ENCODE measurements at regions not wholly inside any gene's neighbourhood (a gene's known extent, or its start where the extent isn't known, plus 50 kb on each side); places are given as distances from the start of the nearest gene placed in this dataset.
"Not testable (repeated sequence)": the region's sequence is repeated elsewhere in the genome, so short reads cannot be mapped to it uniquely, and the experiment has no call there.

DNA sequence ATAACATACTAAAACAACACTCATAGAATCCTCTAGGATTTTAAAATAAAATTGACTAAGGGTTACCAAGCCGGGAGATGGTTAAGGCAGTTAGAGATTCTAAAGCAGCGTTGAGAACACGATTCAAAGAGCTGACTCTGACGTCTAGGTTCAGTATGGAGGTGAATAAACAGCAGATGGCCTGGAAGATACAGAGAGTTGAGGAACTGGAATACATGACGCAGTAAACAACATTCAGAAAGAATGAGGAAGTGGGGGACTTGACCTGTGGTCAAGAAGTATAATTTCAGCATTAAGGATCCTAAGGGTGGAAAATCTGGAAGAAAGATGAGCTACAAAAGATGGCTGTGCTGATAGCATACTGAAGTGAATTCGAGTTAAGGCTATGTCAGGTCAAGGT, 172.5 kb upstream of the NBPF9 start:
- H3K27ac Mint-ChIP-seq; H3K9ac ChIP-seq (ENCODE audit: low read length); H3K4me1 Mint-ChIP-seq; H3K27me3 Mint-ChIP-seq; H3K9me3 Mint-ChIP-seq (ENCODE audit: insufficient read depth); H4K20me1 ChIP-seq (ENCODE audit: control insufficient read depth, insufficient read depth, low read length, poor library complexity, severe bottlenecking); H3K79me2 ChIP-seq (ENCODE audit: control insufficient read depth, insufficient read depth, low read length); H3K36me3 ChIP-seq (replicated peaks in 1 of 2; ENCODE audit: control extremely low read depth in 1 of 2, control insufficient read depth in 1 of 2, extremely low read depth in 1 of 2, insufficient read depth in 2 of 2, low read length in 1 of 2); CTCF ChIA-PET; H2AFZ ChIP-seq (ENCODE audit: insufficient read depth, low read depth, low read length, poor library complexity, severe bottlenecking); H3K4me3 ChIP-seq (ENCODE audit: control extremely low read depth in 1 of 5, extremely low read depth in 1 of 5, insufficient read depth in 1 of 5, low read depth in 2 of 5, low read length in 4 of 5); H3K4me1 ChIP-seq (ENCODE audit: control insufficient read depth in 2 of 2, insufficient read depth in 2 of 2, low read length in 2 of 2); intact Hi-C loops (cut with micrococcal nuclease); H3K27ac ChIP-seq (ENCODE audit: low read length in 2 of 2); POLR2A ChIA-PET; H3K27me3 ChIP-seq (replicated peaks in 1 of 4; ENCODE audit: control extremely low read depth in 1 of 4, control insufficient read depth in 3 of 4, insufficient read depth in 4 of 4, low read length in 3 of 4); H3K9me3 ChIP-seq (ENCODE audit: control extremely low read depth in 1 of 3, control insufficient read depth in 2 of 3, insufficient read depth in 1 of 3, low read length in 2 of 3); DNase-seq; H3K4me3 Mint-ChIP-seq; H3K4me2 ChIP-seq (replicated peaks; ENCODE audit: low read depth, low read length, poor library complexity, severe bottlenecking): not testable (repeated sequence)
- WGBS (ENCODE audit: insufficient coverage): no CpG with 5 or more reads among the region's 6 CpGs
- peak; percentile 31 for ATAC-seq (ENCODE audit: low read depth)

DNA sequence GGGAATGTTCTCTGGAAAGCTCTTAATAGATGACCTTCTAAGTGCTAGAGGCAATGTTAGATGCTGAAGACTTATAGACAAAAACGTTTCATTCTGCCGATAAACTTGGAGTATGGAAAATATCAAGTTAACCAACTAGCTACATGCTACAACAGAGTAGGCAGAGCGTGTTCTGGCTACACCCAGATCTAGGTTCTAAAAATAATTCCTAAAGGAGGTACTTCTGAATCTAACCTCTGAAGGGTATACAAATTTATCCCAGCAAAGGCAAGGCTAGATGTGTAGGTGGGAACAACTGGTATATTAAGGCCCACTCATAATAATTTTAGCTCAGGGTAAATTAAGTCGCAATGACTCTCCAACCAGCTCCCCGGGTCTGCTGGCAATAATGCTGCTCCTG, 173.1 kb upstream of the NBPF9 start:
- H3K4me3 Mint-ChIP-seq; POLR2A ChIA-PET; H3K4me3 ChIP-seq (ENCODE audit: control extremely low read depth in 1 of 5, extremely low read depth in 1 of 5, insufficient read depth in 1 of 5, low read depth in 2 of 5, low read length in 4 of 5); H3K79me2 ChIP-seq (ENCODE audit: control insufficient read depth, insufficient read depth, low read length); H2AFZ ChIP-seq (ENCODE audit: insufficient read depth, low read depth, low read length, poor library complexity, severe bottlenecking); H3K27ac Mint-ChIP-seq; ATAC-seq (ENCODE audit: low read depth); DNase-seq; H3K4me1 Mint-ChIP-seq; H3K27me3 ChIP-seq (replicated peaks in 1 of 4; ENCODE audit: control extremely low read depth in 1 of 4, control insufficient read depth in 3 of 4, insufficient read depth in 4 of 4, low read length in 3 of 4); H3K9me3 Mint-ChIP-seq (ENCODE audit: insufficient read depth); H3K36me3 ChIP-seq (replicated peaks in 1 of 2; ENCODE audit: control extremely low read depth in 1 of 2, control insufficient read depth in 1 of 2, extremely low read depth in 1 of 2, insufficient read depth in 2 of 2, low read length in 1 of 2); H3K4me2 ChIP-seq (replicated peaks; ENCODE audit: low read depth, low read length, poor library complexity, severe bottlenecking); H3K4me1 ChIP-seq (ENCODE audit: control insufficient read depth in 2 of 2, insufficient read depth in 2 of 2, low read length in 2 of 2); H3K9ac ChIP-seq (ENCODE audit: low read length); CTCF ChIA-PET; intact Hi-C loops (cut with micrococcal nuclease); H3K27ac ChIP-seq (ENCODE audit: low read length in 2 of 2); H3K9me3 ChIP-seq (ENCODE audit: control extremely low read depth in 1 of 3, control insufficient read depth in 2 of 3, insufficient read depth in 1 of 3, low read length in 2 of 3); H4K20me1 ChIP-seq (ENCODE audit: control insufficient read depth, insufficient read depth, low read length, poor library complexity, severe bottlenecking); H3K27me3 Mint-ChIP-seq: not testable (repeated sequence)
- no CpG with 5 or more reads among the region's 5 CpGs for WGBS (ENCODE audit: insufficient coverage)

DNA sequence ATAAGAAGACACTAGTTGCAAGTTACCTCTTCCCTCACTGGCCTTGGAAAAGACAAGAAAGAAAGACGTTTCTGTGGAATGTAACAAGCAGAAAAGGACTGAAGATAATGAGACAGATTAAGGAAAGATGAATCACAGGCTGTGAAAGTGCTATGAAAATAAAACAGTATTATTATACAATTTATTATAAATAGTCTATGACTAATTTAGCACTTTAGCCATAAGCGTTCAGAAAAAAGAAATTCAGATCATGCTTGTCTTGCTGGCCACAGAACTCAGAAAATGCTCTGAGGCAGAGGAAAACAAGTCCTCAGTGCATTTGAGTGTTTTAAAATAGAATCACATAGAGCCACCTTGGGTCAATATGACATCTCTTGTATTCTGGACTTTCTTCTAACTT, 174.8 kb upstream of the NBPF9 start:
- H3K27me3 Mint-ChIP-seq; H3K79me2 ChIP-seq (ENCODE audit: control insufficient read depth, insufficient read depth, low read length): not testable (repeated sequence)

DNA sequence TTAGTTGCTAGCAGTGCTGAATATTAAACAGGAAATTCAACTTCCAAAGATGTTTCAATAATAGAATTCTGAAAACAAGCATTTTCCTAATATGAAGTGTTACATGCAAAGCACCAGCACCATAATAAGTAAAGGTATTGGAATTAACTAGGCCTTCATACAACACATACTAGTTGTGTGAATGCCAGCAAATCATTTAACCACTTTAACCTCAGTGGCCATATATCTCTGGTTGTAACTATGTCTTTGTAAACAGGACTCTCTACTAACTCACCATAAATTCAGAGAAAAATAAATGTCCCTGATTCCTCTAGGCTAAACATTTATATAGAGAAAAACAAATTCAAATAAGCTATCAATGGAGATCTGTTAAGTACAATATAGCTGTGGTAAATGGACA, 175.7 kb upstream of the NBPF9 start:
- H3K4me3 Mint-ChIP-seq; H3K4me1 ChIP-seq (ENCODE audit: control insufficient read depth in 2 of 2, insufficient read depth in 2 of 2, low read length in 2 of 2); H4K20me1 ChIP-seq (ENCODE audit: control insufficient read depth, insufficient read depth, low read length, poor library complexity, severe bottlenecking); H3K27me3 ChIP-seq (replicated peaks in 1 of 4; ENCODE audit: control extremely low read depth in 1 of 4, control insufficient read depth in 3 of 4, insufficient read depth in 4 of 4, low read length in 3 of 4); CTCF ChIA-PET; H3K9me3 Mint-ChIP-seq (ENCODE audit: insufficient read depth); H3K4me1 Mint-ChIP-seq; DNase-seq; H3K9ac ChIP-seq (ENCODE audit: low read length); H3K27me3 Mint-ChIP-seq; H3K9me3 ChIP-seq (ENCODE audit: control extremely low read depth in 1 of 3, control insufficient read depth in 2 of 3, insufficient read depth in 1 of 3, low read length in 2 of 3); POLR2A ChIA-PET; intact Hi-C loops (cut with micrococcal nuclease); ATAC-seq (ENCODE audit: low read depth); H3K27ac Mint-ChIP-seq; H2AFZ ChIP-seq (ENCODE audit: insufficient read depth, low read depth, low read length, poor library complexity, severe bottlenecking); H3K79me2 ChIP-seq (ENCODE audit: control insufficient read depth, insufficient read depth, low read length); H3K4me3 ChIP-seq (ENCODE audit: control extremely low read depth in 1 of 5, extremely low read depth in 1 of 5, insufficient read depth in 1 of 5, low read depth in 2 of 5, low read length in 4 of 5); H3K36me3 ChIP-seq (replicated peaks in 1 of 2; ENCODE audit: control extremely low read depth in 1 of 2, control insufficient read depth in 1 of 2, extremely low read depth in 1 of 2, insufficient read depth in 2 of 2, low read length in 1 of 2); H3K4me2 ChIP-seq (replicated peaks; ENCODE audit: low read depth, low read length, poor library complexity, severe bottlenecking); H3K27ac ChIP-seq (ENCODE audit: low read length in 2 of 2): not testable (repeated sequence)

More for the DNA sequence above, 174.8 kb upstream of the NBPF9 start:
- ATAC-seq (ENCODE audit: low read depth); H3K36me3 ChIP-seq (replicated peaks in 1 of 2; ENCODE audit: control extremely low read depth in 1 of 2, control insufficient read depth in 1 of 2, extremely low read depth in 1 of 2, insufficient read depth in 2 of 2, low read length in 1 of 2); POLR2A ChIA-PET; intact Hi-C loops (cut with micrococcal nuclease); H2AFZ ChIP-seq (ENCODE audit: insufficient read depth, low read depth, low read length, poor library complexity, severe bottlenecking); H3K27me3 ChIP-seq (replicated peaks in 1 of 4; ENCODE audit: control extremely low read depth in 1 of 4, control insufficient read depth in 3 of 4, insufficient read depth in 4 of 4, low read length in 3 of 4); CTCF ChIA-PET; H3K27ac ChIP-seq (ENCODE audit: low read length in 2 of 2); H3K4me3 ChIP-seq (ENCODE audit: control extremely low read depth in 1 of 5, extremely low read depth in 1 of 5, insufficient read depth in 1 of 5, low read depth in 2 of 5, low read length in 4 of 5); H3K4me3 Mint-ChIP-seq; H3K4me2 ChIP-seq (replicated peaks; ENCODE audit: low read depth, low read length, poor library complexity, severe bottlenecking); H3K4me1 Mint-ChIP-seq; H3K9ac ChIP-seq (ENCODE audit: low read length); DNase-seq; H3K9me3 Mint-ChIP-seq (ENCODE audit: insufficient read depth); H3K9me3 ChIP-seq (ENCODE audit: control extremely low read depth in 1 of 3, control insufficient read depth in 2 of 3, insufficient read depth in 1 of 3, low read length in 2 of 3); H3K27ac Mint-ChIP-seq; H4K20me1 ChIP-seq (ENCODE audit: control insufficient read depth, insufficient read depth, low read length, poor library complexity, severe bottlenecking); H3K4me1 ChIP-seq (ENCODE audit: control insufficient read depth in 2 of 2, insufficient read depth in 2 of 2, low read length in 2 of 2): not testable (repeated sequence)
- WGBS (ENCODE audit: insufficient coverage): no CpG with 5 or more reads among the region's 2 CpGs

Measured in B cell (primary cell).